ENCODE measurements at regions not wholly inside any gene's neighbourhood (a gene's known extent, or its start where the extent isn't known, plus 50 kb on each side); places are given as distances from the start of the nearest gene placed in this dataset.

- Histone ChIP-seq H4K91ac (ENCODE audit: insufficient read depth, low read depth, low read length) (no peak overlapping the region), H3K27ac (ENCODE audit: insufficient read depth, low read length) (no peak overlapping the region), H3K9me3 (ENCODE audit: control insufficient read depth, insufficient read depth, low read length) (0 out of 2 replicates have a peak, but pooled peaks cover 4% of the 10 kb centered on the region), H3K9ac (ENCODE audit: low read depth, low read length) (no peak overlapping the region), H2BK20ac (ENCODE audit: low read depth, low read length) (no peak overlapping the region), H2AFZ (replicated peaks; ENCODE audit: low read length, poor library complexity) (no peak overlapping the region), H2AK9ac (replicated peaks; ENCODE audit: low read depth, low read length, poor library complexity) (no peak overlapping the region), H3K4ac (ENCODE audit: low read depth, low read length) (no peak overlapping the region), H3K9me1 (ENCODE audit: insufficient read depth, low read length) (no peaks in the 10 kb centered on the region), H3K4me3 (ENCODE audit: insufficient read depth, low read depth, low read length) (no peak overlapping the region), H3K4me1 (ENCODE audit: control insufficient read depth, insufficient read depth, low read length) (no peaks in the 10 kb centered on the region), H2AK5ac (ENCODE audit: low read depth, low read length) (no peak overlapping the region), H3K18ac (ENCODE audit: low read depth, low read length) (no peak overlapping the region), H2BK120ac (ENCODE audit: low read depth, low read length) (no peak overlapping the region), H2BK5ac (ENCODE audit: low read depth, low read length, poor library complexity, severe bottlenecking) (no peak overlapping the region), H3K14ac (replicated peaks; ENCODE audit: low read depth, low read length) (no peak overlapping the region), H3K23ac (ENCODE audit: low read depth, low read length) (no peak overlapping the region), H3K27me3 (ENCODE audit: control insufficient read depth, insufficient read depth, low read length) (no peaks in the 10 kb centered on the region; the same call in 1 of the 2 replicates), H4K5ac (ENCODE audit: low read depth, low read length) (no peak overlapping the region), H4K8ac (ENCODE audit: low read depth in 2 of 2, low read length in 2 of 2) (no peak overlapping the region), H3K36me3 (ENCODE audit: control insufficient read depth, insufficient read depth, low read length) (no peaks in the 10 kb centered on the region), H4K20me1 (ENCODE audit: insufficient read depth, low read length) (no peaks in the 10 kb centered on the region), H3K4me2 (ENCODE audit: low read depth, low read length) (no peak overlapping the region), H2BK15ac (ENCODE audit: low read depth, low read length) (no peak overlapping the region), H3K79me1 (ENCODE audit: low read depth in 1 of 2, low read length in 2 of 2) (no peaks in the 10 kb centered on the region), H3K56ac (ENCODE audit: extremely low read depth, insufficient read depth, low read length) (no peak overlapping the region)
- intact Hi-C loops (cut with micrococcal nuclease) = no loop called here
- POLR2A ChIA-PET (ENCODE audit: unreplicated experiment) = no interaction called here
- in situ Hi-C loops (cut with MboI; ENCODE audit: low sequenced_read_pairs) = no loop called here
- no peak for DNase-seq
- BruUV-seq (replicated peaks) = no TSS peak
- no peak for ATAC-seq (ENCODE audit: low read depth)
- WGBS, 2 experiments (ENCODE audit: extremely low coverage in 2 of 2, insufficient read length in 1 of 2) = 50% methylated on average over 16 of the region's 38 CpGs; no CpG with 5 or more reads in 1 of the 2 experiments
- CTCF ChIA-PET = no interaction called here
- TF ChIP-seq NFE2L2 (IDR thresholded peaks at IDR 0.05; ENCODE audit: low read depth, low read length) = no peak
- TF ChIP-seq POLR2A (IDR thresholded peaks at IDR 0.05; ENCODE audit: low read depth, low read length) = no peak
- no peak for TF ChIP-seq MAFK (IDR thresholded peaks at IDR 0.05; ENCODE audit: low read depth, low read length)
- TF ChIP-seq RCOR1 (IDR thresholded peaks at IDR 0.05; ENCODE audit: insufficient replicate concordance, low read length) = no peak
- no peak for TF ChIP-seq FOS (IDR thresholded peaks at IDR 0.05; ENCODE audit: low read depth, low read length)
- TF ChIP-seq RFX5 (IDR thresholded peaks at IDR 0.05; ENCODE audit: low read depth, low read length) = no peak
- no peak for TF ChIP-seq CHD1 (IDR thresholded peaks at IDR 0.05; ENCODE audit: low read depth, low read length)
- TF ChIP-seq MAZ (IDR thresholded peaks at IDR 0.05; ENCODE audit: borderline replicate concordance, low read depth, low read length) = no peak
- TF ChIP-seq CEBPB (IDR thresholded peaks at IDR 0.05; ENCODE audit: low read depth, low read length) = no peak
- no peak for TF ChIP-seq SMC3 (IDR thresholded peaks at IDR 0.05; ENCODE audit: low read depth, low read length)
- no peak for TF ChIP-seq MXI1 (IDR thresholded peaks at IDR 0.05; ENCODE audit: borderline replicate concordance, low read depth, low read length)
- TF ChIP-seq ELK1 (IDR thresholded peaks at IDR 0.05; ENCODE audit: borderline replicate concordance, low read depth, low read length) = no peak
- TF ChIP-seq RAD21 (IDR thresholded peaks at IDR 0.05; ENCODE audit: low read length) = no peak
- TF ChIP-seq CTCF (conservative IDR thresholded peaks at IDR 0.05; ENCODE audit: low read depth, low read length) = no peak
- dilution Hi-C loops (cut with HindIII; ENCODE audit: low sequenced_read_pairs, unreplicated experiment) = no loop called here
These were observed 380.1 kb downstream of the THBS2 start for GRCh38 chr6:168873278-168874190.
